GM19468 (cell line): ENCODE measurements at regions not wholly inside any gene's neighbourhood (a gene's known extent, or its start where the extent isn't known, plus 50 kb on each side); places are given as distances from the start of the nearest gene placed in this dataset.
A peak's percentile ranks its signal among the peaks of the same experiment; 100 is the strongest.

ENCODE experiments used
- ATAC-seq: cut with Tn5 transposase; IDR thresholded peaks from one replicate; pipeline ENCODE4 v1.9.1; 2021; ENCODE audit warnings: mild to moderate bottlenecking, moderate library complexity, moderate number of reproducible peaks; ENCODE audit not compliant: unreplicated experiment; ENCODE audit errors: extremely low read depth

DNA sequence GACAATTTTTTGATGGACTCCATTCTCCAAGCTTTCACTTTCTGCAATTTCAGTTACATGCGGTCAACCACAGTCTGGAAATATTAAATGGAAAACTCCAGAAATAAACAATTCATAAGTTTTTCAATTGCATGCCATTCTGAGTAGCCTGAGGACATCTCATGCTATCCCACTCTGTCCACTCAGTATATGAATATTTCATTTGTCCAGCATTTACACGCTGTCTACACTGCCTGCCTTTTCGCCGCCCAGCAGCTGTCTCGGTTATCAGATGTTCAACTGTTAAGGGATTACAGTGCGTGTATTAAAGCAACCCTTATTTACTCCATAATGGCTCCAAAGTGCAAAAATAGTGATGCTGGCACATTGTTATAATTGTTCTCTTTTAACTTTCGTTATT, 116.3 kb downstream of the ADSS2 start:
- no peak for ATAC-seq

DNA sequence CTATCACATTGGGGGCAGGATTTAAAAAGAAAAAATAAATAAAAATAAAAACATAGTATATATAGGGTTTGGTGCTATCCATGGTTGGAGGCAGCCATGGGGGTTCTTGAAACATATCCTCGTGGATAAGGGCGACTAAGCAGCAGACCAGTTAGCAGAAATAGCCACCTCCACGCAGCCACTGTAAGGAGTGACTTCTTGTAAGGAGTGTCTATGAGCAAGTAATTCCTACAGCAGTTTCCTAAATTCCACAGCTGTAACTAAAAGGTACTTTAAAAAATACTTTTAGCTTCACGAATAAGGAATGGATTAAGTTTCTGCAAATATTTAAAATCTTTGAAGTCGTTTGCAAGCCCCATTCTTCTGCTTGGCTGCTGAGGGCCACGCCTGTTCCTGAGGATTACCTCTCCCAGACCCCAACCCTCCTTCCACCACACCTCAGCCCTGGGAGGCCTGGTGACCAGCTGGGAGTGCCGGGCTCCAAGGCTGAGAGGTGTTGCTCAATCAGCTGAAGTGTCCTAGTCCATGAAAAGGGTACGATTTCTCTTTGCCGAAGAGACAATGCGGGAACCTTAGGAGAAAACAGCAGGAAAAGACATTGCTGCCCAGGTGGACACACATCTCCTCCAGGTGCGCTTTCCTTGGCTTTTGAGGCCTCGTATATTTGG, 115.3 kb downstream of the ADSS2 start:
- no peak for ATAC-seq

DNA sequence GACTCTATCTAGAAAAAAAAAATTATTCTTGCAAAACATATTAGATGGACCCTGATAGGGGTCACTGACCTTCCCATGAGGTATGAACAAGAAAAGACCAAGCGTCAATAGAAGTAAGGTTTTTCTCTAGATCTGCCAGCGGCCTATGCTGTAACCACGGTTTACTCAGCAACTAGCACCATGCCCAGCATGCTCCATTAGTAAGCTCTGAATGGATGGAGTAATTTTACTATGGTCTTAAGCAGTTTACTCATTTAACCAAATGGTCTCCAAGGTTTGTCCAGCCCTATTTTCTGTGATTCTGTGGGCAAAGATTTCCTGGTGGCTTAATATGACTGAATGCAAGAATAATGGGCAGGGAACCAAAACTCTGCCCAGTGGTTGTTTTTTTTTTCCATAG, 113.9 kb downstream of the ADSS2 start:
- ATAC-seq: no peak

DNA sequence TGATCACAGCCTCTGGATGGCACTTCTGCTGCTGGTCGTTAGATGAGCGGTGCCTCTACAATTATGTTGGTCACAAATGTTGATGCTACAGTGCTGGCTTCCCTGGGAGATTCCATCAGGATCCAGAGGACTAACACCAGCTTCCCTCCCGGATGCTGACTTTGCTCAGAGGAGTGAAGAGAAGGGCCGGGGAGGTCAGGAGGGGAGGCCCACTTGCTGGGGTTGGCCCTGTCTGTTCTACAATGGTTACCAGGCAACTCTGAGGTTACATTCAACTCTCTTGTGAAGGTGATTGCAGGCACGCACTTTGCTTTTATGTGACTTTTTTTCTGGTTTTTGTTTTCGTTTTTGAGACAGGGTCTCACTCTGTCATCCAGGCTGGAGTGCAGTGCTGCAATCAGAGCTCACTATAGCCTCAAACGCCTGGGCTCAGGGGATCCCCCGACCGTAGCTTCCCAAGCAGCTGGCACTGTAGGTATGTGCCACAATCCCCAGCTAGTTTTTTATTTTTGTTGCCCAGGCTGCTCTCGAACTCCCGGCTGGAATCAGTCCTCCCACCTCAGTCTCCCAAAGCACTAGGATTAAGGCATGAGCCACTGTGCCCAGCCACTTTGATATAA, 112.5 kb downstream of the ADSS2 start:
- no peak for ATAC-seq

DNA sequence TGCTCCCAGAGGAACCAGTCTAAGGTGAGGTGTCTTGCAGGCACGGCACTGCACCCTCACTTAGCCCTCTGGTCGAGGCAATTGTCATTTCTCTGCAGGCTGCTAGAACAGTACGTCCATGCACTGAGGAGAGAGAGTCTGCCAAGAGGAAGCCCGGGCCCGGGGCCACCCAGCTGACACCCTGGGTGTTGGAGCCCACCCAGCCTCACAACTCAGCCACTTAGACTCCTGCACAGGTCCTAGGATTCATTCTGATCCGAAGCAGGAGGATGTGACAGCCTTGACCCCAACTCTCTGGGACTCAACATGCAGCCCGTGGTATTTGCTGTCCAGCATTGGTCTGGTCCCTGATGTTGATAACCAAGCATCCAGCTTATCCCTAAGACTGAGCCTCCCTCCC, 111.9 kb downstream of the ADSS2 start:
- no peak for ATAC-seq

DNA sequence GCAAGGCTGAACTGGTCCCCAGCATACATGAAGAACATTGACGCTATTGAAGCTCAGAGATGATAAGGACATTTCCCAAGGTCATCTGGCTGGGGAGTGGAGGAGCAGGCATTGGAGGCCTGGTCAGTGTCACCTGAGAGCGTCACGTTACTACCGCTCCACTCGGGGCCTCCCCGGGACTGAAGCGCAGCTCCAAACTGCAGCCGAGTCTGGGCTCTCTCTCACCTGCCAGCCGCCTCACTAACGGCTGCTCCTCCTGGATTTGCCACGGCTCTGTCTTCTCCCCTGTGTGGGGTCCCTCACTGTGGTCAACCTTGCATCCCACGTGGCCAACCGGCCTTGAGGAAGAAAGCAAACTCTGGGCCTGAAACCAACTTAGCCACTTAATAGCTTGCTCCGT, 111.3 kb downstream of the ADSS2 start:
- ATAC-seq: no peak

DNA sequence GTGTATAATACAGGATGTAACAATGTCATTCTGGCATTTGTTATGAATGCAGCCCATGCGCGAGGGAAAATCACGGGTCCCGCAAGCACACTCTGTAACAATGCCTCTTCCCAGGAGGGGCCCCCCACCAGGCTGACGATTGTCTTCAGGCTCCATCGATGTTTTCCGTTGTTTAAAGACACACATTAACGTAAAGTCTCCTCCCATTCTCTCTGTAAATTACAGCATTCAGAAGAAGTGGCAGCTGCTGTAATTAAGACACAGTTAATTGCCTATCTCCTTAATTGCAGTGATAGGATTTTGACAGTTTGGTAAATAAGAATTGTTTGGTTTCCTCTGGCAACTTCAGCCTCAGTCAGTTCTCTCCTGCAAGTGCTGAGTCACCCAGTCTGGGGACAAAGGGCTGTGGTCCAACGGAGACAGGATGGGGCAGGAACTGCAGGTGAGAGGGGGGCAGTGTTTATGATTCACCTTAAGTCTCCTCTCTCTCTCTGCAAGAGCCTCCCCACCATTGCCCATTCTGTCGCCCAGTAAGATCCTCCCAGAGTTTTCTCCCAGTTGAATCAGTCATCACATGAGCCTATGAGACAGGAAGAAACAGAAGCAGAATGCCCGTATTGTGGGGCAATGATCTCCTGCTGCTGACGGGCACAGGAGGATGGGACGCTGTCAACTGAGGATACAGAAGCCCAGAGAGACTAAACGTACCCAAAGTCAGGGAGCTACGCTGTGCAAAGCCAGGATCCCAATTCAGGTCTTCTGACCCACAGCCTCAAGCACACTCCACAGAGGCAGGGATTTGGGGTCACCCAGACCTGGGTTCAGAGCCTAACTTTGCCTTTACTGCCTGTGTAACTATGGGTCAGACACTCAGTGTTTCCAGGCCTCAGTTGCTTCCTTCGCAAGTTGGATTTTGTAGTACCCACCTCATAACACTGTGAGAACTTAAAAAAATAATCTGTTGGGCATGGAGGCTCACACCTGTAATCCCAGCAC, 110.0 kb downstream of the ADSS2 start:
- no peak for ATAC-seq

DNA sequence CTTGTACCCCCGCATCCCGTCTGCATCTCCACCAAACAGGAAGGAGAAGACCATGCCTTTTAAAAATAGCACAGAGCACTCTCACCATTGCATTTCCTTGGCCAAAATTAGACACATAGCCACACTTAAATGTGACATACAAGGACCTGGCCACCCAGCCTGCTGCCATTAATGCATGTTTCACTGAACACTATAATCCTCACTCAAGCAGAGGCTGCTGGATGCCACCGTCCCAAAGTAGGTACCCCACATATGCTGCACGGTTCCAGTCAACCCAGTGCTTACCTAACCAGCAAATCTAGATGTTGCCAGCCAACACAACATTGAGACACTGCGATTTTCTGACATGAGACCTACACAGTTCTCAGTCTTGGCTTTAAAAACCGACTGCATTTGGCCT, 107.7 kb downstream of the ADSS2 start:
- no peak for ATAC-seq

DNA sequence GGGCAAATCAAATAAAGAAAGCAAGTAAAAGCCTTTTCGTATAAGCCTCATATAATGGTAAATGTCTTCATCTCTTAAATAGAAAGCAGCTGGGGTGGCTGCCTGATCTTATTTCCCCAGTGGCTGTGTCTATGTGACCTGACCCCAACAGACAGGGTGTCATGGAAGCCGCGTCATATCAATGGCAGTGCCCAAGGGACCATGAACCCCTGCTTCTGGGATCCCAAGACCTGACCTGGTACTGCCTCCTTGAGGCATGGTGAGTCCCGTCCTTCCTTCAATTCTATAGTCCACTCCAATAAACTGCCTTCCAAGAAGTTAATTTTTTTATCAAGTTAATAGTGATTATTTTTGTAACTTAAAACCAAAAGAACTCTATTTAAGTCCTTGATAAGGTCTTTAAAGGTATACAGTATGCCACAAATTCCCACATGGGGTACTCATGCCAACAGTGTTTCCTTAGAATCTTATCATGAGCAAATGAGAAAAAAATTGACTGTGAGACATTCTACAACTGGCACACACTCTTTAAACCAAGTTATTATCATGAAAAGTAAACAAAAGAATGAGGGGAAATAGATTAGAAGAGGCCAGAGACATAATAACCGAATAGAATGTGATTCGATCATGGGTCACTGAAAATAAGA, 104.6 kb downstream of the ADSS2 start:
- ATAC-seq: no peak

DNA sequence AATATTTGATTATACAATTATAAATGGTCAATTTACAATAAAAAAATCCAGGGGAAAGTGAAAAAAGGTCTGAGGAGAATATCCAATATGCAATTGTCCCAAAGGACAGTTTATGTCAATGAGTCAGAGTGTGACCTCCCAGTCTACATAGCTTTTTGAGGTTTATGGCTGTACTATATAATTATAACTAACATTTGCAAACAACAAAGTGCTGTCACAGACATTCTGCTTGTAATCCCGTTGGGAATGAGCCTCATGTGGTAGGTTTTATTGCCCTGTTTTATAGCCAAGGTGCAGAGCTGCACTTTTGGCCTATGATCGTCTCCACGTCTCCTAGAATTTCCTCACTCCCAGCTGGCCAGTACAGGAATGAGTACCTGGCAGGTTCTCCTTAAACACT, 103.8 kb downstream of the ADSS2 start:
- no peak for ATAC-seq

DNA sequence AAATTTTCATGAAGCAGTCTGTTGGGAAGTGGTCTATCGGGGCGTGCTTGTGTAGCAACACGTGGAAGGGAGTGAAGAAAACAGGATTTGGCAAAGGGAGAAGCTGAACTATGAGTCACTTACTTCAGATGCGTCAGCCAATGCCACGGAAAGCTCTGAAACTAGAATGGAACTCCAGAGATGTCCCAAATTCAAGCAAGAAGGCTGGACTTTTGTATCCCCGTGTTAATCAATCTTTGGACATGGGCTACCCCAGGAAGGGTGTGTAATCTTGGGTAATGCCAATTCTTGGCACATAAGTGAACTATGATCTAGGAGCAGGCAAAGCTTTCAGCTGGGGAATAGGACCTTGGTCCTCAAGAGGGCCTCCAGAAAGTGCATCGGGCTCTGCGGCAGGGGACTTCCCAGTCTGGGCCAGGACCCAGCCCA, 102.6 kb downstream of the ADSS2 start:
- no peak for ATAC-seq

DNA sequence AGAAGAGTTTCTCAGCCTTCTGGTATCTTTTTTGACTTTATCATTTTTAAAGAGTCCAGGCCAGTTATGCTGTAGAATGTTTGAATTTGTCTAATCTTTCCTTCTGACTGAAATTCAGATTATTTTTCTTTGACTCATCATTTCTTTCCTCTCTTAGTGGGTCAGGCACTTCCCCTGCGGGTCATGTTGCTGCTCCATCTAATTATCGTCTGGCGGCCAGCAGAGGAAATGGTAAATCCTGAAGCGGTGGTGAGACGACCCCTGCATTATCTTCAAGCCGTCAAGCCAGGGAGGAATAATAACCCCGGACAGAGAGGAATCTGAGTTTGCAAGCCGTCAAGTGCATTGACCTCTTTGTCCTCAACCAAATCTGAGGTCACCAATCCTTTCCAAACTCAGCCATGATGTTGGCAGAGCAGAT, 102.1 kb downstream of the ADSS2 start:
- no peak for ATAC-seq

DNA sequence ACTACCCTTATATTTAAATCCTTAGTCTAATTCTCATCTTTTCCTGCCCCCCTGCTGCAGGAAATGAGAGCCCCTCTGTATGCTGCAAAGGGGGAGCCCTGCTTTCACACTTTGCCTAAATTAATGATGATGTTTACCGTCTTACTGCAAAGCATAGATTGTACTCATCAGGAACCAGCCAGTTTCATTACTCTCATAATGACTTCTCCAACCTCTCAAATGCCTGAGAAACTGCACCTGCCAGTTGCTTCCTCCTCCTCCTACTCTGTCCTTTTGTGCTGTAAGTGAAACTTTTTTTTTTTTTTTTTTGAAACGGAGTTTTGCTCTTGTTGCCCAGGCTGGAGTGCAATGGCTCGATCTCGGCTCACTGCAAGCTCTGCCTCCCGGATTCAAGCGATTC, 101.7 kb downstream of the ADSS2 start:
- ATAC-seq: peak; percentile 53

DNA sequence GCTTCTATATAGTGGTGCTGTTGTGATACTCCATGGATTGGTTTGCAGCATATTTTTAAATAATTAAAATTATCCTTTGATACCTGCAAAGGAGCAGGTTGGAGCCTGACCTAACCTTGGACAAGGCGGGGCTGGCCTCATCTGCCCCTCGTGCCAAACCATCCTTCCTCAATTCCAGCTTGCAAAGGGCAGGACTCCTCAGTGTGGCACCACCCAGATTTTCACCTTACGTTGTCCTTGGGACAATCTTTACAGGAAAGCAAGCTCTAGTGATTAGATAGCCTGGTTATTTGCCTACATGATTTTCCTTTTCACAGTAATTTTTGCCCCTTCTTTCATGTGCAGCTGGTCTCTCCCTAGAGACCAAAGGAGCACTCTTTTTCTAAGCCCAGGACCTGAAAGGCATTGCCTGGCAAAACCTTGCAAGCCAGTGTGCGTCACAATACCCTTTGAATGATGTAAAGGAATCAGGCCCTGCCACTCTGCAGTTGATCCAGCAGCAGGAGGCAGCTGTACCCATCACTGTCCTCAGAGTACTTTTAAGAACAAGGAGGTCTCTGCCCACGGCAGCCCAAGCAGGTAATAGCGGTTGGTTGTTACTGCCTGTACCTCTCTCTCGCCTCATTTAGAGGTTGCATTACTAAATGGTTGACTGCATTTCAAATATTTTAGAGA, 99.4 kb downstream of the ADSS2 start:
- ATAC-seq: no peak

DNA sequence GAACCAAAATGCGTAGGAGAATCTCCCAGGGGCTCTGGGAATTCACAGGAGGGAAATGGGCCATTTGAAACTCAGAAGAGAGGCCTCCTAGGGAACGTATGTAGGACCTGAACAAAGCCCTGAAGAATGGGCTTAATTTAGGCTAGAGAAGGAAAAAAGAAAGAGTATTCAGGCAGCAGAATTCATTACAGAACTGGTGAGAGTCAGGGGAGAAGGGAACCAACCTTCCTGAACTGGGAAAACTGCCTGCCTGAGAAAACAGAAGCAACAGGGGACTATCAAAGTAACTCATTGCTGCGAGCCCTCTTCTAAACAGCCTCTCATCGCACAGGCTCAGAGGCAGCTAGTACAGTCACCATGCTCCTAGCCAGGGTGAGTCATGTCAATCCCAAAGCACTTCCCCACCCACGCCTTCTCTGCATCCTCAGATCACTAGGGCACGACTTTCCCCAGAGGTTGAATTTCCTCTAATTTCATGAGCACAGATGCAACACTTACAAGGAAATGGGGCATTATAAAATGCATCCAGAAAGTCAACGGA, 98.1 kb downstream of the ADSS2 start:
- ATAC-seq: peak; percentile 39

DNA sequence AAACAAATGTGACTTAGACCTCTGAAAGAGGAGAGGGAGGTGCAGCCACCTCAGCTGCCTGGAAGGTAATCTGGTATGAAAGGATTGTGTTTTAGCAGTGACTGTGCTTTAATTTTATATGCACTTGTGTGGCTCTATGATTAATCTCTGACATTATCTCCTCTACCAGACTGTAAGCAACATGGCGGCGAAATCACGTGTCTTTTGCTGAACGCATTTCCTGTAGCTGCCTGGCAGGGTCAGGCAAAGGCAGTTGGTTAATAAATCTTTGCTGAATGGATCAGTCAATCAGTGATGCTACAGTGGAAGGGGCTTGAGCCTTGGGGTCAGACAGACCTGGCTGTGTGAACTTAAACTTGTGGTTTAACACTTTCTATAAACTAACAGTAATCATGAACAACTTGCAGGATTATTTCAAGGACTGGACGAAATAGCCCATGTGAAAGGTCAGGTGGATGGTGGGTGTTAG, 96.9 kb downstream of the ADSS2 start:
- no peak for ATAC-seq

DNA sequence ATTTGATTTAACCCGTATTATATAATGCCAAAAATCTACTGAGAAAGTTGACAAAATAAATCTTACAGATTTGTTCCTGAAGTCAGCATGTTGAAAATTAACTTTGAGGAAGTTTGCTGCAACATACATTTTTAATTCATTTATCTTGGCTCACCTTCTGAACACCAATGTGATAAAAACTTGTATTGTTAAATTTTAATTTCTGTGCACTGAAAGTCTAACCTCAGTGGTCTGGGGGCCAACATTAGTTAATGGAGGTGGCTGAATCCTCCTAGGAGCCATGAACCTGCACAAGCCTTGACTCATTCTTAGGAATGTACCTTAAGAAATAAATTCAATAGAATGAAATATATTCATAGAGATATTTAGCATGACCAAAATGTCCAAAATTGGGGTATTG, 95.3 kb downstream of the ADSS2 start:
- ATAC-seq: no peak
